NOMO-1 treated with DMSO at 0.1 percent for 48 hours (cell line): ENCODE measurements at regions not wholly inside any gene's neighbourhood (a gene's known extent, or its start where the extent isn't known, plus 50 kb on each side); places are given as distances from the start of the nearest gene placed in this dataset.
"Not testable (repeated sequence)": the region's sequence is repeated elsewhere in the genome, so short reads cannot be mapped to it uniquely, and the experiment has no call there.

Experiments used
- DNase-seq: peaks from one replicate; lab custom pipeline; 2025; ENCODE audit not compliant: unreplicated experiment; lab: John Stamatoyannopoulos, UW

DNA sequence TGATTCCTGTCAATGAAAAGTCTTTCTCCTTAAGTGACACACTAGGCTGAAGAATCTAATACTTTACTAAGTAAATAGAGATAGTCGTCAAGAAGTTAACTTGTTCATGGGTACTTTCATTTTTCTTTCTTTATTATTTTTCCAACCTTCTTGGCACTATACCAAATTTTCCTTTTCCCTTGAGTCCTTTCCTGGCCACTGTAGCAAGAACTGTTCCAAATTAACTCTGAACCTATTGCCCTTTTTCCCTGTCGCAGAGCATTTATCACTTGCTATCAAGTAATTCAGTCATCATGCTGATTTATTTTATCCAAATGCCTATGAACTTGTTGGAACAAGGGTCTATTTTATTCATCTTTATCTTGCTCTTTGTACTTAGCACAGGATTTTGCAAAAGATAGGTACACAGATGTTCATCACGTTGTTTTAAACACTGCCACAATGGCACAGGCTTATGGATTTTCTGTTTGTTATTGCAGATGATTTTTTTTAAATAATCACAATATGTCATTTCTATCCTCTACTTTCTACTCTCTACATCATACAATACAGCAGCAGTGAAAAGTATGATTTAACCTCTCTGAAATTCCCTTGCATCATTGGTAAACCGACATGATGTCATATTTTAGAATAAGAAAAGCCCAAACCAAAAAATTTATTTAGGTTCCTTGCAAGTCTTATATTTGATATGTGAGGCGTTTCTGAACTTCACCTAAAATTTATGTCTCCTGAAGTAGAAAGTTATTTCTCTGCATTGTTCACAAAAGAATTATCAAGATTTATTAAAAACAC, 2352.3 kb downstream of the PCDH7 start:
- no peak for DNase-seq

DNA sequence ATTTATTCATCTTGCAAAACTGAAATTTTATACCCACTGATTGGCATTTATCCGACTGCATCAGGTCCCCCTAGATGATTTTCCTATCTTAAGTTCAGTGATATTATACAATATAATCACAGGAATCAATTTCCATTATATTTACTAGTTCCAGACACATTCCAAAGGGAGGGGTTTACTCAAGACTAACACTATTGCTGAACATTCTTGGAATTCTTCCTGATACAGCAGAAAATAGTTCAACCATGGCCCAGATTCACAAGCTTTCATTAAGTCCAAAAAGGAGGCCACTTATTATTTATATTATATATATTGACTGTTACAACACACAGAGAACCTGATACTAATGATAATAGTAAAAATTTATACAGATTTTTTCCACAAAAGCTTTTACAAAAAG, 2353.6 kb downstream of the PCDH7 start:
- no peak for DNase-seq

- DNase-seq: no peak
Observed at GRCh38 chr4:33078145-33078544, 2358.0 kb downstream of the PCDH7 start.

GRCh38 chr4:33080275-33080674, 2360.1 kb downstream of the PCDH7 start:
- DNase-seq: no peak

GRCh38 chr4:33085709-33086108, 2365.5 kb downstream of the PCDH7 start:
- no peak for DNase-seq

DNA sequence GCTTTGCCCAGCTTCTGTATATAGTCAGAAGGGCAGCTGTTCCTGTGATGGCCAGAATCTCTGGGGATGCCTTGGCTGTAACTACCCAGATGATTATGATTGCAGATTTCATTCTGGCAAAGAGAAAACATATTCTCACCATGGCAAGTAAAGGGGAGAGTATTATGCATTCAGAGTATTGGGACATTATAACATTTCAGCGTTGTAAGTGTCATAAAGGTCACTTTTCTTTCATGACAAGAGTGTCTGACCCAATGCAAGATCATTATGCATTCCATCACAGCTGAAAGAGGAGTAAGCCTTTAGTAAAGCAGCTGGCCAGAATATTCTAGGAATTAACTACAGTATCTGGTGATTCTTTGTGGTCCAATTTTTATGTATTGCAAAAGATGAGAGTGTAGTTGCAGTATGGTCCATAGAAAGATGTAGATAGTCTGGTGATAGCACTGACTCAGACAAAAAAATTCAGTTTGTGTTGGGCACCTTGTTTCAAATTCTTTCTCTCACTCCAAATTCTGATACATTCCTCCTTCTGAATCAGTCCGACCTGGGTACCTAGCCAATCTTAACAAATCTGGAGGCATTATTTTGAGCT, 2366.3 kb downstream of the PCDH7 start:
- DNase-seq: no peak

GRCh38 chr4:33088713-33089112, 2368.5 kb downstream of the PCDH7 start:
- DNase-seq: no peak

- DNase-seq: no peak
Observed at GRCh38 chr4:33090910-33091309, 2370.7 kb downstream of the PCDH7 start.

DNA sequence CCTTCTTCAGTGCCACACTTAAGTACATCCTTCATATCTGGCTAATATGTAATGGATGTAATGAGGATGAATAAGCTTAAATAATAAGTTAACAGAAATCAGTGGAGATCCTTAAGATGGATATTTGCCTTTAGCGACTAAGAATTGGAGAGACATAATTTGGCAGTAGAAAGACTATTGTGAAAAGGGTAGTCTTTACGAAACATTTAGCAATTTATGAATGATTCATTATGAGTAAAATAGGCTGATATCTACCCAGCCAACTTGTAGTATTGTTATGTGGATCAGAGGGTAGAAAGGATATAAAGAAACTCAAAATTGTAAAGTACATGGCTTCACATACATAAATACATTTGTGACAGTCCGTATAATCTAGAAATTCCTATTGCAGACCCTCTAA, 2371.8 kb downstream of the PCDH7 start:
- no peak for DNase-seq

DNA sequence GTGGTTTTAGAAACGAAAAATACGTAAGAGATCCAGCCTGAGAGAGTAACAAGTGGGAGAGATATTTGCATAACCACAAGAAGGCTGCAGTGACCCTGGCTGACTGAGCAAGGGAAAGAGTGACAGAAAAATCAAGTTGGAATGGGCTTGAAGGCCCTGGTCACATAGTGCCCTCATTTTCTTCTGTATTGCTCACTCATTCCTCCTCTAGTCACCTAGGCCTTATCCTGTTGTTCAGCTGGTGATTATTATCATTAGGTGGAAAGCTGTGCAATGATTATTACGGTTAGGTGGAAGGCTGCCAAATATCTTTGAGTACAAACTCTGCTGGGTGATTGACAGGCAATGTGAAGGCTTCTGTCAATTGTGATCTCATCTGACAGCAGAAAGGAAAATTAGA, 2384.1 kb downstream of the PCDH7 start:
- no peak for DNase-seq

DNA sequence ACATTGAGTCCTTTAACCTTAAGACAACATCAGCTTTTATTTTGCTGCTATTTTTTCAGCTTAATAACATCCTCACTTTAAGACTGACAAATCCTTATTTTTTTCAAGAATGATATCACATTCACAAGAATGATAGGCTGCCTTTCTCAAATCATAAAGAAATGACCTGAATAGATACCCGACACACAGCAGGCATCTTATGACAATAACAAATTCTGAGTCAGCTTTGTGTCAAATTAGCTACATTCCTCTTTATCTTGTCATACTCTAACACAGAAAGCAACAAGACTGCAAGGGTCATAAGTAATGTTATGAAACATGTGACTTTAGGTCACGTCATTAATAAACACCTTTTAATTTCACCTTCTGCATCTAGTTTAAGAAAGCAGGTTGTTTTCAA, 2387.6 kb downstream of the PCDH7 start:
- no peak for DNase-seq

GRCh38 chr4:33111117-33111516, 2390.9 kb downstream of the PCDH7 start:
- no peak for DNase-seq

GRCh38 chr4:33116871-33117270, 2396.7 kb downstream of the PCDH7 start:
- no peak for DNase-seq

GRCh38 chr4:33126002-33126401, 2405.8 kb downstream of the PCDH7 start:
- DNase-seq: no peak

GRCh38 chr4:33130662-33131061, 2410.5 kb downstream of the PCDH7 start:
- not testable (repeated sequence) for DNase-seq

GRCh38 chr4:33133723-33134122, 2413.6 kb downstream of the PCDH7 start:
- DNase-seq: no peak

GRCh38 chr4:33134366-33134765, 2414.2 kb downstream of the PCDH7 start:
- no peak for DNase-seq

DNA sequence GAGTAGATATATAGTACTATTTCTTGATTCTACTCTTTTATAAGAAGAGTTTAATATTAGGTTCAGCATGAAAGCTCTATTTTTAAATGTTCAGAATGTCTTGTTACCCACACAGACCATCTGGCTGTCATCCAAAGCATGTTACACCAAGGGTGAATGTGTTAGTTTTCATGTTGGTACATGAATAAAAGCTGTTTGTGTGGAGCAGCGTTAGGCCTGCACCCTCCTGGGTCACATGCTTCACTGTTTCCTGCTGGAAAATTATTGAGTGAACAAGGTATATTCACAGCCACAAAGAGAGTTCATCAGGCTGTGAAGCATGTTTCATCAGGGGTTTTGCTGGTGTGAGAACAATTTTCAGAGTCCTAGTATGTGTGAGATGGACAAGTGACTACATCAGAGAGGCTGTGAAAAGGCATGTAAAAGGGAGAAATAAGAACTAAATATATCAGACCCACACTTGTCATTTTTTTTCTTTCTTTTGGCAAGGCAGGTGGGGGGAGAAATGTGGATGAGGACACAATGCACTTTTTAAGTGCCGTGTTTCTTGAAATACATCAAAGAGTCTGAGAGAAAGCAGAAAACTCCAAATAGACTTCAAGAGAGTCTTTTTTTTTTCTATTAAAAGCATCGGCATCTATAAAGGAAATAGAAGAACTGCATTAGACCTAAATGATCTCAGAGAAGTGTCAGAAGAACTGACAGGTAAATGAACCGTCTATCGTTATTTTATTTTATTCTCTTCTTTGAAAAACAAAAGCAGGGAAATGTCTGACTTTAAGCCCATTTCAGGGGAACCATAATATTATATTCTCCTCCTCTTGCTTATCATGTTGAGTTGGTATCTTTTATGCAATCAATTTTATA, 2429.7 kb downstream of the PCDH7 start:
- DNase-seq: no peak

GRCh38 chr4:33150525-33150910, 2430.3 kb downstream of the PCDH7 start:
- DNase-seq: no peak

DNA sequence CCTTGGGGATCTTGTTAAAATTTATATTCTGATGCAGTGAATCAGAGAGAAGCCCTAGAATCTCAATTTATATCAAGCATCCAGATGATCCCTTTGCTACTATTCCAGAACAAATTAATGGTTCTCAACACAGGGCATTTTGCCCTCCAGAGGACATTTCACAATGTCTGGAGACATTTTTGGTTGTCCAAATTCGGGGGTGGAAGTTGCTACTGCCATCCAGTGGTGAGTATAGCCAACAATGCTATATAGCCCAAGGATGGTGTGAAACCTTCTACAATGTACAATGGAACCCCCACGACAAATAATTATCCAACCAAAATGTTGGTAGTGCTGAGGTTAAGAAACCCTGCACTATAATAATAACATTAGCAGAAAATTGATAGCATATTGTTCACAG, 2440.0 kb downstream of the PCDH7 start:
- DNase-seq: no peak

GRCh38 chr4:33161202-33161601, 2441.0 kb downstream of the PCDH7 start:
- no peak for DNase-seq

GRCh38 chr4:33162122-33162521, 2442.0 kb downstream of the PCDH7 start:
- no peak for DNase-seq
